DMS114 treated with DMSO at 0.1 percent for 48 hours (cell line): ENCODE measurements at regions not wholly inside any gene's neighbourhood (a gene's known extent, or its start where the extent isn't known, plus 50 kb on each side); places are given as distances from the start of the nearest gene placed in this dataset.
"Not testable (repeated sequence)": the region's sequence is repeated elsewhere in the genome, so short reads cannot be mapped to it uniquely, and the experiment has no call there.

Experiments used
- DNase-seq: peaks from one replicate; lab custom pipeline; 2025; ENCODE audit not compliant: unreplicated experiment; lab: John Stamatoyannopoulos, UW

- DNase-seq, result no peak
Measured at GRCh38 chr5:131005963-131006684, 158.9 kb downstream of the HINT1 start.

DNA sequence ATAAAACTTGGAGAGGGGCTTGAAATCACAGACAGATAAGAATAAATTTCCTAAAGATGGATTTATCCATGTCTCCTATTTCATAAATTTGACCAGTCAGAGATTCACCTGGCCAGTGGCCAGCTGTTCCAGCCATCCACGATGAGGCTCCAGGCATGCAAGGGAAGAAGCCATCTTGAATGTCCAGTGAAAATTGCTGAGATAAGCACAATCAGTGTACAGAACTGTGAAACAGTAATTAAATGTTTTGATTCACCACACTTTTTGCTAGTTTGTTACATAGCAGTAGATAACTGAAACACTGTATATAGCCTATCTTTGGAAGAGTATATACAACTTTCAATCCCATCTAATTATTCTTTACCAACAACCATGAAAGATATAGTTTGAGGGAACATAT lies 163.5 kb downstream of the HINT1 start:
- DNase-seq, result no peak

GRCh38 chr5:131000289-131000688 lies 164.8 kb downstream of the HINT1 start:
- no peak for DNase-seq

- DNase-seq, result not testable (repeated sequence)
Measured at GRCh38 chr5:130996720-130997119, 168.3 kb downstream of the HINT1 start.

GRCh38 chr5:130995851-130996250 lies 169.2 kb downstream of the HINT1 start:
- no peak for DNase-seq

- no peak for DNase-seq
Measured at GRCh38 chr5:130995254-130995515, 169.9 kb downstream of the HINT1 start.

DNA sequence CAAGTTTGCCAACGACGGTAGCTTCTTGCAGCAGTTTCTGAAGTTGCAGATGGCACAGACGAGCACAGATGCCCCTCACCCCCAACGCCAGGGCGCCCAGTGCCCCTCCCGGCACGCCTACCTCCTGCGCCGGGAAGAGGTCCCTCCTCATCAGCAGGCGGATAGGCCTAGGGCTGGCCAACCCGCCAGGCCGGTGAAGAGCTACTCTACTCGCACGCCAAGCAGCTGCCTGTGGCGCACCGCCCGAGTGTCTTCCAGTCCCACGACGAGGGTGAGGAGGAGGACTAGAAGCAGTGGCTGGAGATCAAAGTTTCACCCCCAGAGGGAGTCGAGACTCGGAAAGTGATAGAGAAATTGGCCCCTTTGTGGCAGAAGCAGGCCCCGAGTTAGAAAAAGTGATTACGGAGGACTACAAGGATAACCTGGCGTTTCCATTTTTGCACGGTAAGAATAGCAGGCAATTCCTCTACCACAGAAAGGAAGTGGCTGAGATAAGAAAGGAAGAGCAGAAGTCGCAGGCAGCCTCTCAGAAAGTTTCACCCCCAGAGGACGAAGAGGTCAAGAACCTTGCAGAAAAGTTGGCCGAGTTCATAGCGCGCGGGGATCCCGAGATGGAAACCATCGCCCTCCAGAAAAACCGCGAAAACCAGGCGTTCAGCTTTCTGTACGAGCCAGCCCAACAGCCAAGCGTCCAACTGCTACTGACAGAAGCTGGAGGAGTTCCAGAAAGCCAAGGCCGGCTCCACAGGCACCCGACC lies 170.4 kb downstream of the HINT1 start:
- DNase-seq, result no peak

- no peak for DNase-seq
Measured at GRCh38 chr5:130992621-130993020, 172.4 kb downstream of the HINT1 start.

DNA sequence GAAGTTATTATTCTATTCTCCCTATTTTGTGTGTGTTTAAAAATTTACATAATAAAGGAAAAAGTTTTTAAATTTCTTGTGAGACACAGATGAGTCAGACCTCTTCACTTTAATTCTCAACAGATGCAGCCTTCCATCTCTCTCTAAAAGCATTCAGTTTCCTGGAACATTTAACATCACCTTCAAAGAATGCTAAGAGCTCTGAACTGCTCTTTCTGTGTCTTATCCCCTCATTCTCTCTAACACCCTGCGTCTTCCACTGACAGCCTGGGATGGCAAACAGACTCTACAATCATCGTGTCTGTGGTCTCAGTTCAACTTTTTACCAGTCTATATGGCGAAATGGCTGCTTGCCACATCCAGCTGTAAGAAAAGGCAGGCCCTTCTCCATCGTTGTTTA lies 173.0 kb downstream of the HINT1 start:
- DNase-seq, result no peak

GRCh38 chr5:130985776-130986175 lies 179.3 kb downstream of the HINT1 start:
- no peak for DNase-seq

DNA sequence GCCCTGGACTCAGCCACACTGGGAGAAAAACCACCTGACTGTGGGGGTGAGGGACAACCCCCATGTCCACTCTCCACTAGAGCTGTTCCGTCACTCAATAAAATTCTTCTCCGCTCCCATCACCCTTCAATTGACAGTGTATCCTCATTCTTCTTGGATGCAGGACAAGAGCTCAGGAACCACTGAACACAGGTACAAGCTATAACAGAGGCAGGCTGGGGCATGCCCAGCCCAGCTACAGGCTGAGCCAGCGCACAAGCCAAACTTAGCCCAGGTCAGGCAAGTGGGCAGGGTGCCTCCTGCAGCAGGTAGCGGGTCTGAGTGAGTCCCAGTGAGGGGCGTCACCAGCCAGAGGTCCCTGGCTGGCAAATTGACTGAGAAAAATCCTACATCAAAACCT lies 183.4 kb downstream of the HINT1 start:
- DNase-seq, result no peak

- no peak for DNase-seq
Measured at GRCh38 chr5:130978475-130978874, 186.6 kb downstream of the HINT1 start.

DNA sequence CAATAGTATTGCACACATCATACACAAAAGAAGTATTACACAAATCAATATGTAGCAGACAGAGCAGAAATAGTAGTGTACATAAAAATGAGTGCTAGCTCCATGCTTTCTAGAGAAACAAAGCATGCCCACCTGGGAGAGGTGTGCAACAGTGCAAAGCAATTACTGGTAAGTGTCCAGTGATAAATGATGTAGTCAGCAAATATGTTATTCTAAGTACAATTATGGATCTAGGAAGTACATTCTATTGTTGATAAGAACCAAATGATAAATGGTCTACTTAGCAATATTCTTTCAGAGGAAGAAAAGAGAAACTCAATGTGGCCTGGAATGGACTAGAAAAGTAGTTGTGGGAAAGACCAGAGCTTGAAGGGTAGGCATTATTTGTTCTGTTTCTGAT lies 188.6 kb downstream of the HINT1 start:
- DNase-seq, result no peak

- DNase-seq, result no peak
Measured at GRCh38 chr5:130975847-130976246, 189.2 kb downstream of the HINT1 start.

- DNase-seq, result no peak
Measured at GRCh38 chr5:130975299-130975698, 189.8 kb downstream of the HINT1 start.

DNA sequence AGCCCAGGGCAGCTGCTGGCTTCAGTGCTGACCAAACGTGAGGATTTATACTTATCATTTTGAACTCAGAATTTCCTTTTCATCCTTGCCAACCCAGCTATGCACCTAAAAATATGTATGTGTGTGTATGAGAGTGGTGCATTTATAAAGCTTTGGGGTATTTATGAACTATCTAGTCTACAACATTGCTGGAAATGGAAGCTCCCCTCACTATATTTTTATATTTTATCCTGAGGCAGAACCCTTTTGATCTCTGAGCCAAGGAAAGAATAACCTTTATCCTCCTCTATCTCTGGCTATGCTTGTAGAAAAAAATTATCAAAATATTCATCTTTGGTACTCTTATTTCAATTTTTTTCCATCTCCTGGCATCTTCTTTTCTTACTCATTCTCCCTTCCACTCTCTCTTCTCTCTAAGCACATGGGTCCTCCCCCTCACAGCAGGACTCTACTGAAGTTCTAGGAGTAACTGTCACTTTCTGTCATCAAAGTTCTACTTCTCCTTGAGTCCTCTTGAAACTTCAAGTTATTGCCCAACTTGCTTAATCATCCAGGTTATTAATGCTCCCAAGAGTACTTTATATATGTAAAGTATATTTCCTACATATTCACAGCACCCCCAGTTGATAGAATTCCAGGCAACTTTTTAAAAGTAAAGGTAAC lies 190.9 kb downstream of the HINT1 start:
- DNase-seq, result no peak

GRCh38 chr5:130966990-130967525 lies 198.0 kb downstream of the HINT1 start:
- no peak for DNase-seq

DNA sequence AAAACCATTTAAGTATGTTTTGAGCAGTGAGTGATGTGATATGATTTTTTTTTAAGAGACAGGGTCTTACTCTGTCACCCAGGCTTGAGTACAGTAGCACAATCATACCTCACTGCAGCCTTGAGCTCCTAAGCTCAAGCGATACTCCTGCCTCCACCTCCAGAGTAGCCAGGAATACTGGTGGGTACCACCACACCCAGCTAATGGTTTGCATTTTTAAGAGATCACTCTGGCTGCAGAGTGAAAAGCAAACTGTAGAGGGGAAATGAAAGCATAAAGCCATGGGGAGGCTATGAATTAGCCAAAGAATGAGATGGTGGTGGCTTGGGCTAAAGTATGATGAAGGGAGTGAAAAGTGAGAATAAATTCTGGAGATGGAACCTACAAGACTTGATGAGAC lies 199.1 kb downstream of the HINT1 start:
- no peak for DNase-seq

DNA sequence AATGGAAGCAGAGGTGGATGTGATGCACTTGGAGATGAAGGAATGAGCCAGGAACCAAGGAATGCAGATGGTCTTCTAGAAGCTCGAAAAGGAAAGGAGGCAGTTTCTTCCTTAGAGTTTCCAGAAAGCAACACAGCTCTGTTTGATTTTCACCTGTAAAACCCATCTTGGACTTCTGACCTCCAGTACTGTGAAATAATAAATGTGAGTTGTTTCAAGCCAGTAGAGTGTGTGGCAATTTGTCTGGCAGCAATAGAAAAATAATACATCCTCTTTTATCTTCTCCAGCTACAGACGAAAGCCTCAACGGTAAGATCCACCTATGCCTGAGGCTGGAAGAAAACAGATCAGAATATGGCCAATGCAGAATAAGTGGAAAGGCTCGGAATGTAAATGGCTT lies 199.7 kb downstream of the HINT1 start:
- DNase-seq, result no peak

DNA sequence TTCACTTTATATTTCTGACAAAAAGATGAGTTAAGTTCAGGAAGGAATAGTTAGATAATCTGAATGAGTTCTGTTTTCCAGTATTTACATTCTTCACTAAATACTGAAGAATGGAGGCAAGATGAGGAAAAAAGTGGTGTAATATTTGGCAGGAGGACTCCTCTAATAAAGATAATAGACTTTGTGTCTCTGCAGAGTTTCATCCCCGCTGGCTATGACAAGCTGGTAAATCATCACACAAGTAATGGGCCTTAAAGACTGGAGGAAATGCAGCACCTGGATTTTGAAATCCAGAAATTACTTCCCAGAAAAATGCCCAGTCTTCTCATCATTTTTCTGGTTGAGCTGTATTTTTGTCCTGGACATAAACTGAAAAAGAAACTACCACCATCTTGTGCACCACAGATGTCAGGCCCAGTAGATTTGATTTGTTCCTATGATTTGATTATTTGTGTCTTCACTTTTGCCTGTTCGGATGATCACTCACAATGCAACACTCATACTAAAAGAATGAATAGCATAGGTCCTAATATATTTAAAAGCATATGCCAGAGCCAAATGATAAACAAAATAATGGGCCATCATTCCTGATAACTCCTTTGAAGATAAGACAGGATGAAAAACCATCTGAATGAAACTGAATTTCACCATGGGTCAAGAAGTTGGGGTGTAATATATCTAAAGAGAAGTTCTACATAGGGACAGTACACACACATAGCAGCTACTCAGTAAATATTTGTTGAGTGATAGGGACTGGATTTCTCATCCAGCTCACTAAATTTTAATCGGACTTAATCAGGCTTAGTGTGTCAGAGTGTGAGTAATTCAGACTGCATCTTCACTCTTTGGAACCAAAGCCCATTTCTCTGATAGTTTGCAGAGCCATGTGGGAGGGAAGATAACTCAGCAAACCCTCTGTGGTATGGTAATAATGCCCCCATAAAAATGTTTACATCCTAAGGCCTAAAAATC lies 200.5 kb downstream of the HINT1 start:
- no peak for DNase-seq

DNA sequence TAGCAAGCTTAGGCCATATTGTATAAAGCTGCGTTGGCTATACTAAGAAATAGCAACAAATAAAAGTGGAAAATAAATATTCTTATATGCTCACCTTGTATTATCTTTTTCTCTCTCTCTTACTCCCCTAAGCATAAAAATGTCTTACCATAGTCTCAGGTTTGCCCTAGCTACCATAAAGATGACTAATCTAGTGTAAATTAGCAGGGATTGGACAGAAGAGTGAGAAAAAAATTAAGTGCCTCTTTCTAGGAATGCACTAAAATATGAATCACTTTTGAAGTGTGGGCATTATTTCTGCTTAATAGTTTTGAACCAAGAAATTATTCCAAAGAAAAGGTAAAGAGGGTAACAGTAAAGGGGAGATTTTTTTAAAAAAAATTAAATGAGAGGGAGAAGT lies 201.3 kb downstream of the HINT1 start:
- no peak for DNase-seq
